GM12878 (cell line): ENCODE measurements at regions not wholly inside any gene's neighbourhood (a gene's known extent, or its start where the extent isn't known, plus 50 kb on each side); places are given as distances from the start of the nearest gene placed in this dataset.

Experiments used
- ATAC-seq: fragments of 200-7000 bp; cut with Tn5 transposase; 3 replicates; pipeline ENCODE4 v1.9.1; 2020; ENCODE audit warnings: mild to moderate bottlenecking, moderate library complexity
- BruUV-seq: library from RNA; stranded (reverse); fragments of 400-500 nt; replicated peaks from 2 replicates; lab custom pipeline; 2021; lab: Mats Ljungman, UMichigan
- CTCF ChIA-PET: fragments of 300-600 bp; sonication (Branson Sonifier 250); formaldehyde crosslinking; extraction: SDS; loops from one replicate; lab custom pipeline; 2021; ENCODE audit warnings: inconsistent platforms; lab: Yijun Ruan, JAX
- POLR2A ChIA-PET: fragments of 350-600 bp; formaldehyde crosslinking; extraction: SDS; loops from one replicate; lab custom pipeline; 2021; ENCODE audit warnings: inconsistent platforms; lab: Charles Lee
- RAD21 ChIA-PET: fragments of 300-600 bp; sonication (Branson Sonifier 250); formaldehyde crosslinking; loops from one replicate; lab custom pipeline; 2023; ENCODE audit warnings: antibody characterized with exemption; ENCODE audit not compliant: unreplicated experiment; lab: Charles Lee
- SMC1A ChIA-PET: fragments of 300-600 bp; sonication (Branson Sonifier 250); formaldehyde crosslinking; loops from one replicate; lab custom pipeline; 2023; ENCODE audit not compliant: unreplicated experiment, uncharacterized antibody; lab: Charles Lee
- DNase-seq: peaks from one replicate; pipeline ENCODE4 v3.0.0-alpha.2; 2011; ENCODE audit warnings: low read depth, low spot score
- FAIRE-seq: peaks from 3 replicates; lab custom pipeline; 2011; peaks lifted over from hg19 to GRCh38; lab: Jason Lieb, UNC
- H2AFZ ChIP-seq: 2 replicates; pipeline ENCODE4 v1.6.0; 2011; ENCODE audit warnings: low read depth, low read length, control low read depth; ENCODE audit not compliant: control insufficient read depth
- H3K27ac ChIP-seq: 2 replicates; pipeline ENCODE4 v1.5.1; 2011; ENCODE audit warnings: control low read depth; ENCODE audit not compliant: control insufficient read depth, insufficient read depth
- H3K27me3 ChIP-seq, 2 experiments: replicated peaks in 1 of 2; 2 replicates each; pipeline versions ENCODE4 v1.6.0 to v1.6.1; 2011; ENCODE audit warnings: low read length in 1 of 2; ENCODE audit not compliant: control insufficient read depth in 2 of 2, insufficient read depth in 2 of 2
- H3K36me3 ChIP-seq, 2 experiments: 2 replicates each; pipeline ENCODE4 v1.5.1; 2011; ENCODE audit warnings: low read length in 1 of 2; ENCODE audit not compliant: control insufficient read depth in 2 of 2, insufficient read depth in 2 of 2
- H3K4me1 ChIP-seq: 2 replicates; pipeline ENCODE4 v1.6.1; 2011; ENCODE audit warnings: mild to moderate bottlenecking, low read length, moderate library complexity, mixed read lengths; ENCODE audit not compliant: control insufficient read depth, insufficient read depth
- H3K4me2 ChIP-seq: 2 replicates; pipeline ENCODE4 v1.6.0; 2011; ENCODE audit warnings: control low read depth; ENCODE audit not compliant: control insufficient read depth, insufficient read depth
- H3K4me3 ChIP-seq: fragments of 200-600 bp; sonication (generic); 2 replicates; pipeline ENCODE4 v1.5.1; 2016
- H3K79me2 ChIP-seq: 2 replicates; pipeline ENCODE4 v1.6.0; 2011; ENCODE audit warnings: low read length; ENCODE audit not compliant: control insufficient read depth, insufficient read depth
- H3K9ac ChIP-seq: 2 replicates; pipeline ENCODE4 v1.8.0; 2011; ENCODE audit warnings: low read length, control low read depth, mixed read lengths; ENCODE audit not compliant: control insufficient read depth, insufficient read depth
- H3K9me3 ChIP-seq: replicated peaks from 3 replicates; pipeline ENCODE4 v1.5.1; 2011; ENCODE audit warnings: mild to moderate bottlenecking, low read length; ENCODE audit not compliant: control insufficient read depth, insufficient read depth
- H4K20me1 ChIP-seq: 2 replicates; pipeline ENCODE4 v1.6.0; 2011; ENCODE audit not compliant: control insufficient read depth, insufficient read depth
- EGR1 ChIP-seq, 2 experiments: IDR thresholded peaks; 1 replicate in 1 of 2; 2 replicates in 1 of 2; pipeline ENCODE4 v1.6.1; 2011 to 2012; ENCODE audit warnings: low read depth in 2 of 2, low read length in 2 of 2, borderline replicate concordance in 1 of 2, mild to moderate bottlenecking in 1 of 2, moderate library complexity in 1 of 2
- FOXM1 ChIP-seq: IDR thresholded peaks from 2 replicates; pipeline ENCODE4 v1.6.1; 2012; ENCODE audit warnings: low read depth, mild to moderate bottlenecking, inconsistent platforms, low read length, moderate library complexity
- HCFC1 ChIP-seq: fragments of 150-350 bp; IDR thresholded peaks from 2 replicates; pipeline ENCODE4 v1.6.1; 2014; ENCODE audit warnings: low read length
- POLR2A ChIP-seq: IDR thresholded peaks from 2 replicates; pipeline ENCODE4 v1.6.1; 2011; ENCODE audit warnings: low read depth, mild to moderate bottlenecking, low read length
- SP1 ChIP-seq: IDR thresholded peaks from one replicate; pipeline ENCODE4 v1.6.1; 2011; ENCODE audit warnings: low read depth, low read length
- SUPT20H ChIP-seq: IDR thresholded peaks from 2 replicates; pipeline ENCODE4 v1.6.1; 2011; ENCODE audit warnings: low read depth, mild to moderate bottlenecking, low read length, moderate library complexity, borderline replicate concordance; ENCODE audit not compliant: control insufficient read depth
- TCF12 ChIP-seq: IDR thresholded peaks from 2 replicates; pipeline ENCODE4 v1.6.1; 2011; ENCODE audit warnings: low read depth, mild to moderate bottlenecking, low read length
- TCF3 ChIP-seq: IDR thresholded peaks from 2 replicates; pipeline ENCODE4 v1.6.1; 2012; ENCODE audit warnings: low read depth, mild to moderate bottlenecking, low read length, borderline replicate concordance; ENCODE audit not compliant: insufficient read depth
- WGBS: methylation state at CpG from one replicate; pipeline ENCODE4 v1.1.6; 2016; ENCODE audit warnings: low lambda C conversion rate; ENCODE audit not compliant: insufficient replicate concordance, insufficient coverage; ENCODE audit errors: missing lambda C conversion rate; 5-methylcytosine and 5-hydroxymethylcytosine counted together
- in situ Hi-C: fragments of 300-500 bp; cut with MboI; formaldehyde crosslinking; loops from 9 replicates; pipeline ENCODE4 v1.14.3; 2018; ENCODE audit warnings: mixed read lengths
- intact Hi-C: fragments of 100-400 bp; cut with micrococcal nuclease; formaldehyde crosslinking; loops from one replicate; pipeline ENCODE4 v1.14.2; 2022; ENCODE audit not compliant: unreplicated experiment
- TF ChIP-seq, protein P1 (sequence below): fragments of 450-650 bp; IDR thresholded peaks from 2 replicates; pipeline ENCODE4 v1.6.1; 2017; ENCODE audit warnings: mild to moderate bottlenecking, moderate library complexity

DNA sequence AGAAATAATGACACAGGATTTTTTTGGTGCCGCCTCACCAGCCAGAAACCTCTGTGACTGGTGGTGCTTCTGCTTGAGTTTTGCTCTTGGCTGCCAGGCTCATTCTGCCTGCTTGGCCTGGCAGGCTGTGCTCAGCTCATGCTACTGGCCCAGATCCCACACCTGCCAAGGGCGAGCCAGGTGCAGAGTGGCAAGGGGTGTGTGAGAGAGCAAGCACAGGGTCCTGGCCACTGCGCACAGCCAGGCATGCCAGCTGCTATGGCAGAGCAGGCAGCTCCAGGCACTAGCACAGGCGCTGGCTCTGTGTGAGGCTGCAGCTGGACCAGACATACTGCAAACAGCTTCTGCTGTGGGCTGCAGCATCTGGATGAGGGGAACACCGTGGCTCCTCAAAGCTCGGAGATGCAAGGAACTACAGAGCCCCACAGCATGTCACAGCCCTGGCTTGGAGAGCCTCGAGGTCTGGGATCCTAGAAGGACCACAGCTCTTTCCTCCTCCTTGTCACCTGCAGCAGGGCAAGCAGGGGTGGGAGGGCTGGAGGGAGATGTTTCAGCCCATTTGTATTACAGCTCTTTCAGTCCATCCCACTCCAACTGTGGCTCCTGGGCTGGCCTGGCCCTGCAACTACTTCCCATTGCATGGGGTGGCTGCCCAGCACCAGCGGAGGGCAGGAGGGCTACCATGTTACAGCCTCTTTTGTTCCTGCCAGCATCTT is 313.4 kb upstream of the SEMA3C start:
- no TSS peak for BruUV-seq
- Histone ChIP-seq H3K4me3 (no peak overlapping the region), H4K20me1 (no peaks in the 10 kb centered on the region), H3K9me3 (no peaks in the 10 kb centered on the region), H2AFZ (no peak overlapping the region), H3K9ac (no peak overlapping the region), H3K79me2 (no peaks in the 10 kb centered on the region), H3K4me1 (no peaks in the 10 kb centered on the region), H3K27ac (no peak overlapping the region), H3K4me2 (no peak overlapping the region), H3K27me3 (no peaks in the 10 kb centered on the region), H3K36me3 (no peaks in the 10 kb centered on the region)
- no peak for FAIRE-seq
- SMC1A ChIA-PET, result no interaction called here
- intact Hi-C loops (no loop called here), in situ Hi-C loops (no loop called here)
- 14% methylated on average over 8 of the region's 8 CpGs for WGBS
- RAD21 ChIA-PET, result no interaction called here
- TF ChIP-seq FOXM1 (no peak), TCF12 (no peak), SUPT20H (no peak), HCFC1 (no peak), SP1 (no peak), POLR2A (no peak), EGR1 (IDR thresholded peaks at IDR 0.05; ENCODE audit: borderline replicate concordance in 1 of 2, low read depth in 2 of 2, low read length in 2 of 2) (no peak), TCF3 (no peak)
- TF ChIP-seq, protein P1, sequence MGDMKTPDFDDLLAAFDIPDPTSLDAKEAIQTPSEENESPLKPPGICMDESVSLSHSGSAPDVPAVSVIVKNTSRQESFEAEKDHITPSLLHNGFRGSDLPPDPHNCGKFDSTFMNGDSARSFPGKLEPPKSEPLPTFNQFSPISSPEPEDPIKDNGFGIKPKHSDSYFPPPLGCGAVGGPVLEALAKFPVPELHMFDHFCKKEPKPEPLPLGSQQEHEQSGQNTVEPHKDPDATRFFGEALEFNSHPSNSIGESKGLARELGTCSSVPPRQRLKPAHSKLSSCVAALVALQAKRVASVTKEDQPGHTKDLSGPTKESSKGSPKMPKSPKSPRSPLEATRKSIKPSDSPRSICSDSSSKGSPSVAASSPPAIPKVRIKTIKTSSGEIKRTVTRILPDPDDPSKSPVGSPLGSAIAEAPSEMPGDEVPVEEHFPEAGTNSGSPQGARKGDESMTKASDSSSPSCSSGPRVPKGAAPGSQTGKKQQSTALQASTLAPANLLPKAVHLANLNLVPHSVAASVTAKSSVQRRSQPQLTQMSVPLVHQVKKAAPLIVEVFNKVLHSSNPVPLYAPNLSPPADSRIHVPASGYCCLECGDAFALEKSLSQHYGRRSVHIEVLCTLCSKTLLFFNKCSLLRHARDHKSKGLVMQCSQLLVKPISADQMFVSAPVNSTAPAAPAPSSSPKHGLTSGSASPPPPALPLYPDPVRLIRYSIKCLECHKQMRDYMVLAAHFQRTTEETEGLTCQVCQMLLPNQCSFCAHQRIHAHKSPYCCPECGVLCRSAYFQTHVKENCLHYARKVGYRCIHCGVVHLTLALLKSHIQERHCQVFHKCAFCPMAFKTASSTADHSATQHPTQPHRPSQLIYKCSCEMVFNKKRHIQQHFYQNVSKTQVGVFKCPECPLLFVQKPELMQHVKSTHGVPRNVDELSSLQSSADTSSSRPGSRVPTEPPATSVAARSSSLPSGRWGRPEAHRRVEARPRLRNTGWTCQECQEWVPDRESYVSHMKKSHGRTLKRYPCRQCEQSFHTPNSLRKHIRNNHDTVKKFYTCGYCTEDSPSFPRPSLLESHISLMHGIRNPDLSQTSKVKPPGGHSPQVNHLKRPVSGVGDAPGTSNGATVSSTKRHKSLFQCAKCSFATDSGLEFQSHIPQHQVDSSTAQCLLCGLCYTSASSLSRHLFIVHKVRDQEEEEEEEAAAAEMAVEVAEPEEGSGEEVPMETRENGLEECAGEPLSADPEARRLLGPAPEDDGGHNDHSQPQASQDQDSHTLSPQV, result no peak
- no peak for ATAC-seq
- CTCF ChIA-PET, result no interaction called here
- DNase-seq, result no peak
- POLR2A ChIA-PET, result no interaction called here
